Limb (tissue), 2 donors: ENCODE measurements at regions not wholly inside any gene's neighbourhood (a gene's known extent, or its start where the extent isn't known, plus 50 kb on each side); places are given as distances from the start of the nearest gene placed in this dataset.
"Not testable (repeated sequence)": the region's sequence is repeated elsewhere in the genome, so short reads cannot be mapped to it uniquely, and the experiment has no call there.

Source experiments
- DNase-seq, 2 donors: peaks; one replicate each; pipeline ENCODE4 v3.0.0-alpha.2; 2016; ENCODE audit errors: extremely low spot score in 2 of 2

DNA sequence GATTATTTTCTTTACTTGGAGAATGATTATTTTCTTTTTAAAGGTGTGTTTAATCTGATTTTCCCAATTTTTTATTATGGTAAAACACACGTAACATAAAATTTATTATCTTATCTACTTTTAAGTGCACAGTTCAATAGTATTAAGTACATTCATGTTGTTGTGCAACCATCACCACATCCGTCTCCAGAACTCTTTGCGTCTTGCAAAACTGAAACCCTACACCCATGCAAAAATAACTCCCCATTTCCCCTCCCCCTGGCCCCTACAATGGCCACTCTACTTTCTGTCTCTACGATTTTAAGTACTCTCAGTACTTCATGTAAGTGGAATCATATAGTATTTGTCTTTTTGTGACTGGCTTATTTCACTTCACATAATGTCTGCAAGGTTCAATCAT, 230.7 kb downstream of the SATB1 start:
- DNase-seq, result no peak

DNA sequence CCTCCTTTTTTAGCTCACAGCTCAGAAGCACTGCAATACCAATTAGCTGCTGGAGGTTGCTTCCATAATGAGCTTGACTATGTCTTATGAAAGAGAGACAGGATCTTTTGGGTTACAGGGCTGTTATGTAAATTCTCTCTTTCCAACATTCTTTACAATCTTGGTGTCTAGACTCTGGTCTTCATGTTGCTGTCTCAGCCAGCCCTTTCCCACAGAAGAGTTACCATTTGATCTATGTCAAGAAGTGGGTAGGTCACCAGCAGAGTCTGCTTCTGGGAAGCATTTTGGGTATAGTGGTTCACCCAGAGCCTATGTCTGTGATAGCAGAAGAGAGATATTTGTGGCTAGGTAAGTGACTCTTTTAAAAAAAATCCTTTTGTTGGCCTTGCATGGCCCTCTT, 234.5 kb downstream of the SATB1 start:
- DNase-seq, result no peak

DNA sequence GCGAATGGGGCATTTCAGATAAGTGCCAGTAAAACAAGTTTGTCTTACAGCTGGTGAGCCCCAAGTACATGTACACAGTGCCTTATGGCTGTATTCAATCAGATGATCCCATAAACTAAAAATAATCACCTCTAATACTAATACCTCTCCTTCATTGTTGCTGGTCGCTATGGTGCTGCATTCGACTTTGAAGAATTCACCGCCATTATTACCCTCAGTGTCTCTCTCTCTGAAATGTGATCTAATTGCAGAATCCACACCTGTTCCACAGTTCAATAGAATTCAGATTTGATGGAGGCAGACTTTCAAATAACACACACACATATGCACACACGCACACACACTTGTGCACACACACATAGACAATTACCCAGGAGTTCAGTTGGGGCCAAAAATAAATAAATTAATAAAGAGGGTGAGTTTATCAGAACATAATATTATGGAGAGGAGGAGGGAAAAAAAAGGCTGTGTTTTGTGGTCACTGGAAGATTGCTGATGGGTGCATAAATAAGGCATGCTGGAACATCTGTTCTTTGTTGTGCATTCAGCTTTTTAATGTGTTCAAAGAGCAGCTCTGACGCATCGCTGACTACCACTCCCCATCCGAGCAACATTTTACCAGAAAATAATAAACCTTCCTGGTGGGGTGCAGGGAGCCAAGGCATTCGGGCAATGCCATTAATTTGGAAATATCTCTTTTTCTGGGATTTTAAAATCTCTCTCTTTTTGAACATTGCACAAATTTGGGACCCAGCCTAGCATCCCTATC, 235.7 kb downstream of the SATB1 start:
- DNase-seq, result no peak

DNA sequence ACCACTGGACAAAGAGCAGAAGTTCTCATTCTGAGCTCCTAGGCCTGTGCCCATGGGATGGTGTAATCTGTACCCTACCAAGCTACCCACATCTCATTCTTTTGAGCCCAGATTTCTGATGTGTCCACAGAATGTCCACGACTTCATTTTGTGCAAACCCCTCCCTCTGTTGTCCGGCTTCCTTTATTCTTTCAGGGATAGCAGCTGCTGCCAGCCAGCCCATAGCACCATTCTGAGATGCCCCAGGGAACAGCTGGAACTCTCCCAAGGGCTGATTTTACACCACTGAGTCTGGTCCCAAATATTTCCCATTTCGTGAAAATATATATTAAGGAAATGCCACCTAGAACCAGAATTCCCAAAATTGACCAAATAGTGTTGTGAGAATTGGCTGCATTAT, 236.6 kb downstream of the SATB1 start:
- DNase-seq, result no peak

DNA sequence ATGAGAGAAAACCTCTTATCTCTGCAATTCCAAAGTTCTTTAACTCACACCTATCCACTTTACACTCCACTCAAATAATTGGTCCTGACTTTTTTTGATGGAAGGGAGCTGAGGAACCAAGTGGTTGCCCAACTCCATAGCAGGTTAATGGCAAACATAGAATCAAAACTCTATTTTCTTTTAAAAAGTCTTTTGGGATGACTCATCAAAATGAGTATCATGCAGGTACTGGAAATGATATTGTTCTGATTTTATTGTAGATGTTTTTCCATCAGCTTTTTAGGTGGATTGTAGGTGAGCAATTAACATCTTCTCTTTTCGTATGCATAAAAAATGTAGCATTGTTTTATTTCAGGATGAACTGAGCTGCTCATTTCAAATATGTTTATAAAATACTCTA, 239.5 kb downstream of the SATB1 start:
- DNase-seq, result no peak

DNA sequence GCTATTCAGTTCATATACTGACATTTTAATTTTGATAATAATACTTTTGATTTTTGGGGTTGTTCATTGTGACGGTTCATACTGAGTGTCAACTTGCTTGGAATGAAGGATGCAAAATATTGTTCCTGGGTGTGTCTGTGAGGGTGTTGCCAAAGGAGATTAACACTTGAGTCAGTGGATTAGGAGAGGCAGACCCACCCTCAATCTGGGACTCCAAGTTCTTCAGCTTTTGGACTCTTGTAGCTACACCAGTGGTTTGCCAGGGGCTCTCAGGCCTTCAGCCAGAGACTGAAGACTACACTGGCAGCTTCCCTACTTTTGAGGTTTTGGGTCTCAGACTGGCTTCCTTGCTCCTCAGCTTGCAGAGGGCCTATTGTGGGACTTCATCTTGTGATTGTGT, 242.2 kb downstream of the SATB1 start:
- not testable (repeated sequence) for DNase-seq

DNA sequence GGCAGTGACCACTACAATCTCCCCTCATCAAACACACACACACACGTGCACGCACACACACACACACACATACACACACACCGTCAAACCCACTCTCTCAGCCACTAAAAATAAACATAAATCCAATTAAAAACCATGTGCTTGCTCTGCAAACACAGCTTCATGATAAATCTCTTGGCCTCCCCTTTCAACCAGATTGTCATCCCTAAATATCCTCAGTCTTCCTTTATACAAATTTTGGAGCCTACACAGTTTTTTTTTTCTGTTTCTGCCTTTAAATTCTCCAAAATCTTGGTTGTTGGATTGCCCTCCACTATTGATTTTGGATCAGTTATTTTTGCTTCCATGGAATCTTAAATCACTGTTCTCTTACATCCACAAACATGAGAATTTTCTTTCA, 245.6 kb downstream of the SATB1 start:
- no peak for DNase-seq

DNA sequence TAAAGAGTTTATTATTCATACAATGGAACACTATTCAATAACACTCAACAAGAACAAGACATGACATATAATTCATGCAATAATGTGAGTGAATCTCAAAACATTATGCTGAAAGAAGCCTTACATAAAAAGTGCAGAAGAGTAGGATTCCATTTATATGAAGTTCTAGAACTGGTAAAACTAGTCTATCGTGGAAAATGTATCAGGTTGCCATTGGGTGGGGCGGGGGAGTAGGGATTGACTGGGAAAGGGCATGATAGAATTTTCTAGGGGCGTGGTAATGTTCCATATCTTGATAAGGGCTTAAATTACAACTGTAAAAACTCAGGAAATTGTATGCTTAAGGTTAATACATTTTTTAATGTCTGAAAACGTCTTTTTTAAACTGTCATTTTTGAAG, 247.9 kb downstream of the SATB1 start:
- DNase-seq, result no peak

DNA sequence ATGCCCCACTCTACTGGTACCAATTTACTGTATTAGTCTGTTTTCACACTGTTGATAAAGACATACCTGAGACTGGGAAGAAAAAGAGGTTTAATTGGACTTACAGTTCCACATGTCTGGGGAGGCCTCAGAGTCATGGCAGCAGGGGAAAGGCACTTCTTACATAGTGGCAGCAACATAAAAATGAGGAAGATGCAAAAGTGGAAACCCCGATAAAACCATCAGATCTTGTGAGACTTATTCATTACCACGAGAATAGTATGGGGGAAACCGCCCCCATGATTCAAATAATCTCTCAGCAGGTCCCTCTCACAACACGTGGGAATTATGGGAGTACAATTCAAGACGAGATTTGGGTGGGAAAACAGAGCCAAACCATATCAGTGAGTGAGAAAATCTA, 251.2 kb downstream of the SATB1 start:
- not testable (repeated sequence) for DNase-seq

DNA sequence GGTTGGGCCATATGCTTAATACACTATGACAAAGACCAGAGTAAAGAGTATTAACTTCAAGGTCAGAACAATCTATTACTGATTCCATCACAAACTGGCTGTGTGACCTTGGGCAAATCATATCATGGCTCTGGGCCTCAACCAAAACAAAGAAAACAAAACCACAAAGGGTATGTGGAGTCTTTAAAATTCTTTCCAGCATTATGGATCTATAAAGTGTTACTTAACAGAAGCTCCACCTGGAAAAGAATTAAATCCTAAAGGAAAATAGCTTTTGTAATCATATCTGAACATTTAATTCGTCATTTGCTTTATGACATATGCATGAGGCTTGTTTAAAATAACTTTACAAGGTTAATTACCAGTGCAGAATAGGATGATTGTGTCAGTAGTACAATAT, 265.5 kb downstream of the SATB1 start:
- DNase-seq, result no peak

DNA sequence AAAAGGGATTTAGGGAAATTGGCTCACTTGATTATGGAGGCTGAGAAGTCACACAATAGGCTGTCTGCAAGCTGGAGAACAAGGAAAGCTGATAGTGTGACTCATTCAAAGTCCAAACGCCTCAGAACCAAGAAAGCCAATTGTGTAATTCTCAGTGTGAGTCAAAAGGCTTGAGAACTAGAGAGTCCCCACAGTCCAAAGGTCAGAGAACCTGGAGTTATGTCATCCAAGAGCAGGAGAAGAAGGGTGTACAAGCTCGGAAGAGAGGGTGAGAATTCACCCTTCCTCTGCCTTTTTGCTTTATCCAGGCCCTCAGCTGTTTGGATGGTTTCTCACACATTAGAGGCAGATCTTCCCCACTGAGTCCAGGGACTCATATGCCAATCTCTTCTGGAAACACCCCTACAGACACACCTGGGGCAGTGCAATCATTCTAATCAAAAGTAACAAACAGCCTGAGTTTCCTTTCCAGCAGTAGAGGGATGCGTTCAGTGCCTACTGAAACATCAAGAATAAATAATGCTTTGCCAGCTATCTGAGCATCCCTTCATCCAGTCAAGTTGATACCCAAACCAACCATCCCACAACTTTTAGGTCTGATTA, 271.5 kb downstream of the SATB1 start:
- DNase-seq, result no peak

DNA sequence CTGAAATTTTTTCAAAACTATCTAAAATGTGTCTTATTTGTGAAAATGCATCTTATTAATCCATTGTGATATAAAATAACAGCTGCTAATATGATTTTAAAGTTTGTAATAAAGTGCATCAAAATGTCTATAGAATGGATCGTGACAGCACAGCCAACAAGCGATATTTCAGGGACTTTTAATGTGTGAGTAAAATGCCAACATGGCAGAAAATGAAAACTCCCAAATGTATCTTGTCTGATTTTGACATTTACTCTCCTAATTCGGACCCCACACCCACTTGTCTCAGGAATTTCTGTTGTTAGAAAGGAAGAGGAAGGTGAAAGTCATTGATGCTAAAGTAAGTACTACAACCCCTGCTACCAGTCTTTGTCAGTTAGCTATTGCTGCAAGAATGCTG, 273.9 kb downstream of the SATB1 start:
- DNase-seq, result no peak

DNA sequence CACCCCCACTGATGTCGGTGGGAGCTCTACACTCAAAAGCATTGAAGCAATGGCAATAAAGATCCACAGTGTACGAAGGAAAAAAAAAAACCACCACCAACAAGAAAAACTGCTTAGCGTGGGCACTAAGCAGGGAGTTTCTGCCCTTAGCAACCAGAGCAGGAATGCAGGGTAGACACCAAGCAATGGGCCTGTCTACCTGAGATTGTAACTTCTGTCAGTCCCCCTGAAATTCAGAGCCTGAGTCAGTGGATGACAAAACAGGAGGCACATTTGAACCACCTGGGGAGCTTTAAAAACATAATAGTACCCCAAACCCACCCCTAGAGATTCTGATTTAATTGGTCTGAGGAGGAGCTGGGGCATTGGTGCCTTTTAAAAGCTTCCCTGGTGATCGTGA, 275.2 kb downstream of the SATB1 start:
- no peak for DNase-seq

DNA sequence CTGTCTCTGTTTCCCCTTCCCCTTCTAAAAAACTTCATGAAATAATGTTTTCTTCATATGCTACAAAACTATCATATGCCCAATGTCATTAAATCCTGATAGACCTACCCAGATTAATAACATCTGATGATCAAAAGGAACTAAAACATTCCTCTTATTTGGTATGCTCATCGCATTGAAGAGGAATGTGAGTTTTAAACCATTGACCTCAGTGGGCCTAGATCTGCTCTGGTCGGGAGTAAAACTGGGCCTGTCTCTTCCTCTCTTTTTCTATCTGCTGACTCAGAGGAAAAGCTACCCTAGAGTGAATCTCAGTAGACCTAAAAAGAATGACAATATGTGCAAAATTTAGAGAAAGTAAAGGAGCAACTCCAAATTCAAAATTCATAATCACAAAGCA, 275.8 kb downstream of the SATB1 start:
- no peak for DNase-seq

DNA sequence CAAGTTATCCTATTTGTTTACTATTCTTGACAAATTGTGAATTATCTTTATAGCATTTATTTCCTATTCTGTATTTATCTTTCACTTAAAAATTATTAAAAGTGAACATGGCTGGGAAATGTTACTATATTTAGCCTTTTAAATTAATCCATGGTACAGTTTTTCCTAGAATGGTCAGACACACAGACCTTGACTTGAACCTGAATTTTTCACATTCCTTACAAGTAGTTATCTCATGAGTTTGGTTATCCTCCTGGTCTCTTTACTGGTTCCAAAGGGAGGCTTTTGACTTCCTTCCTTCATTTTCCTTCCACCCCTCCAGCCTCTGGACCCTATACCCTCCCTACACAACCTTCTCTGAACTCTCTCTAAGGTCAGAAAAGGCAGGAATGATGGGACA, 280.6 kb downstream of the SATB1 start:
- DNase-seq, result no peak

DNA sequence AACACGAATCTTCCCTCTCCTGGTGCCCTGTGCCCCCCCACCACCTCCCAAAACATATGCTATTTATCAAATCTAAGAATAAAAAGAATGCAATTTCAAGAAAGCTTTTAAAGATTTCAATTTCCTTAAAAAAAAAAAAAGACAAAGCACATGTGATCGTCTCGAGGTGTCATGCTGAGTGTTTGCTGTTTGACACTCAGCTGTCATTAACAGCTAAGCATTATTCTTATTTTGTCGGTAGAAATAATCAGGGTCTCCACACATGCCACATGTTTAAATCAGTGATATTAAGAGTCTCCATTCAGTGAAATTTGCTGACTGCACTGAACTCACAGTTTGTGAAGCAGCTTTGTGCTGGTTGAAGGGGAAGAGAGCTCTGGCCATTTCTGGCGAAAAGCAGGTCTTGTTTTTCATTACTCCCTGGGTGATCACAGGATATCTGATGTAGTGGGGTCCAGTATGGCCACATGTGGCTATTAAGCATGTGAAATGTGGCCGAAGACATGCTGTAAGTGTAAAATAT, 281.8 kb downstream of the SATB1 start:
- no peak for DNase-seq

DNA sequence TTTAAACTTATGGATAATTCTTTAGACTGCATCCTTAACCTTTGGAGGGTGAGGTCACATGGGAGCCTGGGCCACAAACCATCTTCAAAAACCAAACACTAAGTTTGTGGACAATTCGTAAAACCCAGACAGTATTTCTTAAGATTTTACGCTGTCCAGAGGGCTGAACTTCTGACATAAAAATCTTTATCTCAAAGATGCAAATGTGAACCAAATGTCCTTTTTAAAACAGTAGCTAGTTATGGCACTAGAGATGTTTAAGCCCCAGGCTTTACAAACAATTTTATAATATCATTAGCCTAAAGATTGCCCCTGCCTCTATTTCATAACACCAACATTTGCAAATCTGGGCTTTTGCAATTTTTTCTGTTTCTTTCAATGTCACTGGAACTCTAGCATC, 287.2 kb downstream of the SATB1 start:
- DNase-seq, result no peak

DNA sequence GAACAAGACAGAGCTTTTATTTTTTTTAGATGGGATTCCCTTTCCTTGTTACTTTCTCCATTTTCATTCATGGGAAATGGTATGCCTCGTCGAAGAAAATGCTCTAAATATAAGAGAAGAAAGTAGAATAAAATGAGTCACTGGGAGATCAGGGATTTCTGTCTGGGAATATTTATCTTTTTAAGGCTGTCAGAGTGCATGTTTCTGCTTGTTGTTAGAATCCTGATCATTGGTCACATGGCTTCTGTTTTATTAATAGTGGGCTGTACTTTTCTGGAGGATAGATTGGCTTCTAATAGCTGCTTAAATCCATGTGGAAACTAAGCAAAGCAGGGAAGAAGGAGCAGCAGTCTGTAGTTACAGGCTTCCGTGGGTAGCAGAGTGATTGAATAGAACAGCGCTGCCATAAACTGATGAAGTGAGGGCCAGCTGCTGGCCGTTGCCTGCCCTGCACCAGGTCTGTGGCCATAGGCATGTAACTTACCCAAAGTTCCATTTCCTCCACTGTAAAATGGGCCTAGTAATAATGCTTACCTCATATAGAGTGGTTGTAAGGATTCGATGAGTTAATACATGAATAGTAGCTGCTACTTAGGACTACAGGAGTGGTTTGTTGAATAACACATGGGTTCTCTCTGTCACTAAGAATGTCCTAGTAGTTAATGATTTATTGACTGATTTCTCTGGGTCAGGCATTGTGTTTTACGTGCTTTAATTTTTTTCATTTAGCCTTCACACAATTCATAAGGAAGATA, 289.9 kb downstream of the SATB1 start:
- DNase-seq, result no peak

DNA sequence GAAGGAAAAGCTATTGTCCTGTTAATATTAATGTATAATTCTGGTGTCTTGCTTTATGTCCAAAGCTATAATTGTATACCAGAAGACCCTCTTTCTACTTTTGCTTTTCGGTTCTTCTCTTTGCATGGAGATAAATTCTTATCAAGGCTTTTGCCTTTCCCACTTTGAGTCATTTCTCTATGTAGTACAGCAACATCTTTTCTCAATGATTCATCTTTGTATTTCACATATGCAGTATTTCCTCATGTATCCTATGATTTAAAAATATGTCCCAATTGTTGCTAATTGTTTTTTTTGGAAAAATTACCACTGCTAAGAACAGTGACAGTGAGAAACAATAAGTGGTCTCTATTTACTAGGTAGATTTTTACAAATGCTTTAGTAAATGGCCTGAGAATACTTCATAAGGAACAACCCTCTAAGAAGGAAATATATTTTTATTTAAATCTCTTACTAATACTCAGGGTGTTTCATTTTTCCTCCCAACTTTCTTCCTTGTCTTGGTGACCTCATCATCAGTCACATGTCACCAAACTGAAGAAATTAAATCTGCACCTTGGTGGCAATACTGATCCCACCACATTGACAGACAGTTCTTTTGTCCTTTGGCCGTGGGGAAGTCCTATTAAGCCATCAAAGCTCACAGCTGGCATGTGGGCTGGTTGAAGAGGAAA, 290.6 kb downstream of the SATB1 start:
- DNase-seq, result no peak

DNA sequence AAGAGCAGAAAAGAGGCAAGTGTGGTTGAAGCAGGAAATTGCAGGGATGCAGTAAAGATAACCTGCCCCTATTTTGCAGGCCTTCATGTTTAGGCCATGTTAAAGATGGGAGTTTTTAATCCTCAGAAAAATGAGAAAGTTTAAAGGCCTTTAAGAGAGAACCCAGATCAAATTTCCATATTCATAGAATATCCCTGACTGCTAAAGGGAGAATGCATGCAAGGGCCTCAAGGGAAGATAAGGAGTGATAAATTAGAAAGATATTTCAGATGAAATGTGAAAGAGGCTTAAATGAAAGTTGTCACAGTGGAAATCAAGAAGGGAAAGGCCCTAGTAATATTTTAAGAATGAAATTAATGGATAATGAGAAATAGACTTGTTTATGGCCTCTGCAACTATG, 292.1 kb downstream of the SATB1 start:
- DNase-seq, result no peak

DNA sequence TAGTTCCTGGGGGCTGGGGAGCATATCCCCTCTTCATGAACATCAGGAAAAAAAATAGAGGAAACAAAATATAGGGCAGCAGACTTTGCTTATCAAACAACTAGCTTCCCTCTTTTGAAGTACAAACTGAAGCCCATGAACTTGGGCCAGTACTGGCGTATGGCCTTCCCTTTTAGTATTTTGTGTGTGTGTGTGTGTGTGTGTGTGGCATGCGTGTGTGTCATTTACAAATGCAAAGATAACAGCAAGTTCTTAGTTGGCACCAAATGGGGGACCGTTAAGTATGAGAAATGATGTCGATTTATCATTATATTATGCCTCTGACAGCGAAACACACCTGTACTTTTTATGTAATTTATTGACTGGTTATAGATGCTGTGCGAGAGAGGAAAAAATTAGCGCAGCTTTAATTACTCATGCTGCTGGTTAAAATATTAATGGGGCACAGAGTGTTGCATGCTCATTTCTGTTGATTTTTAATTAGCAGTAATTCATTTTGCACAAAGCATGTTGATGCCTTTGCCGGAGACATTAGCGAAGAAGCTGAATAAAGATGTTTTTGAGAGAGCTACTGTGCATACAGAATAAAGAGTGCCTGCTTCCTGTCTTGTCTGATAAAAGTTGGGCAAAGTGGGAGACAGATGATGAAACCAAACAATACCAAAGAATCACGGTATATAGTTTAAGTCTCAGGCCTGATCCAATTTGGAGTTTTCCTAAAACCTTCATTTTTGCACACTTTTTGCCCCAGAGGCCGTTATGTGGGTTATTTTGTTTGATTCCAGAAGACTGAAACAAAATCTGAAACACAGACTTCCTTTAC, 297.1 kb downstream of the SATB1 start:
- DNase-seq, result no peak
